Retinal pigment epithelial cell (primary cell): ENCODE measurements at regions not wholly inside any gene's neighbourhood (a gene's known extent, or its start where the extent isn't known, plus 50 kb on each side); places are given as distances from the start of the nearest gene placed in this dataset.

Source experiments
- DNase-seq: peaks from one replicate; pipeline ENCODE4 v3.0.0-alpha.2; 2010; ENCODE audit warnings: low read depth
- H3K4me3 ChIP-seq: 2 replicates; pipeline ENCODE4 v1.5.1; 2011; ENCODE audit warnings: mild to moderate bottlenecking, low read length, control low read depth, moderate library complexity
- CTCF ChIP-seq: conservative IDR thresholded peaks from 2 replicates; pipeline ENCODE4 v1.5.1; 2011; ENCODE audit warnings: low read depth, low read length, control low read depth, inconsistent platforms

DNA sequence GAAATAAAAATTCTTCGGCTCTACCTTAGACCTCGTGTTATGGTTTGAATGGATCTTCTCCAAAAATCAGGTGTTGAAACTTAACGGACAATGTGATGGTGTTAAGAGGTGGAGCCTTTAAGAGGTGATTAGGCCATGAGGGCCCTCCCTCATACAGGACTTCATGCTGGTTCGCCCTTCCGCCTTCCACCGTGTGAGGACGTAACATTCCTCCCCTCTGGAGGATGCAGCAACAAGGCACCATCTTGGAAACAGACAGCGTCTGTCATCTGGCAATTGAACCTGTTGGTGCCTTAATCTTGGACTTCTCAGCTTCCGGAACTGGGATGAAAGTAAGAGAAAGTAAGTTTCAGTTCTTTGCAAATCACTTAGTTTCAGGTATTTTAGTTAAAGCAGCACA lies 126.3 kb upstream of the SPRED2 start:
- no peak overlapping the region for H3K4me3 ChIP-seq
- no peak for DNase-seq
- no peak for TF ChIP-seq CTCF

- DNase-seq, result no peak
- H3K4me3 ChIP-seq, result no peak overlapping the region
- no peak for TF ChIP-seq CTCF
Measured at GRCh38 chr2:65557616-65558573, 125.5 kb upstream of the SPRED2 start.

DNA sequence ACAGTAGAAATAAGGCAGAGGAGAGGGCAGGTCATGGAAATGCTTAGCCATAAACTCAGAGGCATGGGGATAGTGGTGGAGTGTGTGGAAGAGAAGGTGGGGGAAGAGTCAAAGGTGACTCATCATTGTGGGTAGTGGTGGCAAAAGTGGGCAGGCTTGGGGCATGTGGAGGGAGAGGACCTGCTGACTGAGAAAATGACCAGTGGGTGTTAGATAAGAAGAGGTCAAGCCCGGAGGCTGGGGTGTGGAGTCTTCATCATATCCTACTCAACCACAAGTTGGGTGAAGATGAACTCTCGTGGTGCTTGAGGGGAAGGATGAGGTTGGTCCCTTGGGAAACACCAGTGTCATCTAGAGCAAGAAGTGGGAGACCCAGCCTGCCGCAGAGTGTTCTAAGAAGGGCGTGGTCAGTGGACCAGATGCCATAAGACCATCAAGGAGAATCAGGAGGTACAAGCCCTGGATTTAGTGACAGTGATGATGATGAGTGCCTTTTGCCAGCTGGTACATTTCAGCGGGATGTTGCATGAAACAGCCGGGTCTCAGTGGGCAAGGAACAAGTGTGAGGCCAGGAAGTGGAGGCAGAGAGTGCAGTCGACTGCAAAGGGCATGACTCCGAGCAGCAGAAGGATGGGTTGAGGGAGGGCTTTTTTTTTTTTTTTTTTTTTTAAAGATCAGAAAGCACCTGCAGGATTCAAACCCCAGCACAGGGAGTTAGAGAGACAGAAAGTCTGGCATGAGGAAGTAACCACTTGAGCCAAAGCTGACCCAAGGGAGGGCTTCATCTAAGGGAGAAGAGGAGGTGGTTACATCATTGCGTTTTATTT lies 122.6 kb upstream of the SPRED2 start:
- no peak for TF ChIP-seq CTCF

DNA sequence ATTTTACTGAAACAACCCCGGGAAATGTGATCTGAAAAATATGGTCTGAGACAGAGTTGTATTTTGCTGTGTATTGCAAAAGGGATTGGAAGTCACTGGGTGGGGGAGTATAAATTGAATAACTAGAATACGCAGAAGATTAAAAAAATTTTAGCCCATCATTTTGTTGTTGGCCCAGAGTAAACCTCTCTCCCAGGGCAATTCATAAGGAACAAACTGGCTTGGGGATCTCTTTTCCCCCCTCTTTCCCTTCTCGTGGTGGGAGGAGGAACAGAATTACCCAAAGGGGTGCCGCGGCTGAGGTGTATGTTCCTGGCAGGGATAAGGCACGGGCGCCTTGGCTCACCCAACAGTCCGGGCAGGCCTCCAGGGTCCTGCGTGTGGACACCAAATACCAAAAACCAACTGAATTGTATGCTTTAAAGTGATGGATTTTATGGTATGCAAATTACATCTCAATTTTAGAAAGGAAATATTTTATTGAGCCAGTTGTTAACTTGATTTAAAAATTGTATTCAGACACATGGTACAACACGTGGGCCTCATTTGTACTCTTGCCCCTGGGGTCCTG lies 121.2 kb upstream of the SPRED2 start:
- DNase-seq, result no peak
- no peak overlapping the region for H3K4me3 ChIP-seq
- TF ChIP-seq CTCF, result no peak

More for the DNA sequence above, 122.6 kb upstream of the SPRED2 start:
- DNase-seq, result no peak
- H3K4me3 ChIP-seq, result no peak overlapping the region

DNA sequence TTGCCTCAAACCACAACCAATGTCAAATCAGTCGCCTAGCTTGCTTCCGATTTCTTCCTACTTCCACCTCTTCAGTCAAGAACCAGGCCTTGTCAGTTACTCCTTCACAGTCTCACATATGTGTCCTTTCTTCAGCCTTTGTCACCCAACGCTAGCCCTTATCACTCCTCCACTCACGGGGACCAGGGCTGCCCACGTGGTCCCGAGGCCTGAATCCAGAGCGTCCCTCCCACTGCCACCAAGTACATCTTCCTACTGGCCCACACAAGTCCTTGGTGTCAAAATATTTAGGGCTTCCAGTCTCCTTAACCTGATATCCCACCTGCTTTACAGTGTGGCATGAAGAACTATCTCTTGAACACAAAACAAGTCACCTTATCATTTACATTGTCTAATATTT lies 119.1 kb upstream of the SPRED2 start:
- DNase-seq, result no peak
- no peak for TF ChIP-seq CTCF
- no peak overlapping the region for H3K4me3 ChIP-seq

GRCh38 chr2:65550246-65550645 lies 117.8 kb upstream of the SPRED2 start:
- no peak for TF ChIP-seq CTCF
- no peak for DNase-seq
- H3K4me3 ChIP-seq, result no peak overlapping the region
